GM19351 (cell line): ENCODE measurements at regions not wholly inside any gene's neighbourhood (a gene's known extent, or its start where the extent isn't known, plus 50 kb on each side); places are given as distances from the start of the nearest gene placed in this dataset.

Experiments
- ATAC-seq: cut with Tn5 transposase; IDR thresholded peaks from one replicate; pipeline ENCODE4 v1.9.1; 2021; ENCODE audit warnings: mild to moderate bottlenecking, moderate library complexity; ENCODE audit not compliant: unreplicated experiment

DNA sequence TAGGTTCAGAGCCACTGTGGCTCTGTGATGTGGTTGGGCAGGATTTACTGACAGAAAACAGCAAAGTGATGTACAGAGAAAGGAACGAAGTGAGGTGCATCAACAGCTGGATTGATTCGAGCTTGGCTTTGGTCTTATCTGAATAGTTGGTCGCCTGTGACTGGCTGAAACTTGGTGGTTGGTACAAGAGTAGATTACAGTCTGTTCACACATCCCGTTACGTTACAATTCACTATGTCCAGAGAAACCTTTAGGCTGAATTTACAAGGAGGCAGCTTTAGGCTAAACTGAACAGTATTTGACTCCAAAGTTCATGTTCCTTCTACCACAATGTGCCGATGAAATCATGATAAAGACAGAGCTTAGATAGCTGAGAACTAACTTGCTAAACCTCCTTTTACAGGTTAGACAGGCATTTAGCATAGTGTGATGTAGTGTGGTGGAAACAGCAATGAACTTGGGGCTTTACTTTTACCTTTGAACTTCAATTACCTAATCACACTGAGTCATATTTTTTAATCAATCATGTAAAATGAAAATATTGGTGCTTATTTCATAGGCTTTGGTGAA is 210.2 kb upstream of the PUM3 start:
- no peak for ATAC-seq

DNA sequence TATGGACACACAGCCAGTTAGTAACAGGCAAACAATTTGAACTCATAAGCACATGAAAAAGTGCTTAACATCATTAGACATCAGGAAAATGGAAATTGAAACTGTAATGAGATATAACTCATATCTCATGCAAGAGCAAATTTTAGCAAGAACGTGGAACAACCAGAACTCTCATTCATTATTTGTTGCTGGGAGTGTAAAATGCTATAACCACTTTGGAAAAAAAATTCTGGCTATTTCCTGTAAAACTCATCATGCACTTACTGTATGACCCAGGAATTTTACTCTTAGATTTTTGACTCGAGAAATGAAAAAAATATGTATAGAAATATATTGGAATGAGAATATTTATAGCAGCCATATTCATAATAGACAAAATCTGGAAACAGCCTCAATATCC is 205.7 kb upstream of the PUM3 start:
- ATAC-seq: no peak

DNA sequence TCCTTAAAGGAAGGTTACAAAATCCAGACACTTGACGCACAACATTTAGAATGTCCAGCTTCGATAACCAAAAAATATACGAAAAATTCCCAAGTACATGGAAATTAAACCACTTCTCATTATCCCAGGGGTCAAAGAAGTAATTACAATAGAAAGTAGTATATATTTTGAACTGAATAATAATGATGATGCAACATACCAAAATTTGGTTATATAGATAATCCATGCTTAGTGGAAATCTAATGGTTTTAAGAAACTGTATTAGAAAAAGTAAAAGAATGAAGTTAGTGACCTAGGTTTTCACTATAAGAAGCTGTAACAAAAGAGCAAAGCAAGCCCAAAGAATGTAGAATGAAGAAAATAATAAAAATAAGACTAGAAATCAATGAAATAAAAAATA is 204.0 kb upstream of the PUM3 start:
- ATAC-seq: no peak

- no peak for ATAC-seq
Measured at GRCh38 chr9:3045153-3045552, 201.3 kb upstream of the PUM3 start.

DNA sequence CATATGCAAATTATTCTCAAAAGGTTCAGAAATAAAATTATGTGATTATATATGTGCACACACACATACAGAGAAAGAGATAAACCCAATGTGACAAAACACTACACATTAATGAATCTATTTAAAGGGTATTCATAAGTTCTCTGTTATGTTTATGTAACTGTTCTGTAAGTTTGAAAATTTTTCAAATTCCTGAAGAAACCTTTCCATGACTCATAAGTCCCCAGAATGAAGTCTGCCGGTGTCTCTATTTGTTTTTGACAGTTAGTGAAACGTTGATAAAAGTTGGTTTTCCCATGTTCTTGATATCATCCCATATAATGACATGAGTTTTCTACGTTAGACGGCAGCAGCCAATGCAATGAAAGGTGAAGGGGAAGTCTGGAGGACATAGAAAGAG is 199.5 kb upstream of the PUM3 start:
- ATAC-seq: no peak

DNA sequence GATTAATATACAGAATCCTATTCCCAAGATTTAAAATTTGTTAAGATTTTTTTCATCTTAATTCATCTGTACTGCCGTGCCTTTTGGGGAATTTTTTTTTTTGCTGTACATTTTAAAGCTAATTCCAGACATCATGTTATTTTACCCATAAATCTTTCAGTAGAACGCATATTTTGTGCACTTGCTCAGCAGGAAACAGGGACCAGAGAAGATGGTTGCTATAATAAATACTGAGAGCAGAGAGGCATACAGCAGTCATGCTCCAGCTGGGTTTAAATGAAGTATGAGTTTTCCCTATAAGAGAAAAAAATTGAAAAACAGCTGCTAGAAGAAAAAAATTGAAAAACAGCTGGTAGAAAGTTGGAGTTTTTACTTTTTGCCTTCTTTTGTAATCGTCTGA is 196.9 kb upstream of the PUM3 start:
- no peak for ATAC-seq

- no peak for ATAC-seq
Measured at GRCh38 chr9:3036333-3036700, 192.4 kb upstream of the PUM3 start.

- no peak for ATAC-seq
Measured at GRCh38 chr9:3035579-3036332, 191.9 kb upstream of the PUM3 start.

DNA sequence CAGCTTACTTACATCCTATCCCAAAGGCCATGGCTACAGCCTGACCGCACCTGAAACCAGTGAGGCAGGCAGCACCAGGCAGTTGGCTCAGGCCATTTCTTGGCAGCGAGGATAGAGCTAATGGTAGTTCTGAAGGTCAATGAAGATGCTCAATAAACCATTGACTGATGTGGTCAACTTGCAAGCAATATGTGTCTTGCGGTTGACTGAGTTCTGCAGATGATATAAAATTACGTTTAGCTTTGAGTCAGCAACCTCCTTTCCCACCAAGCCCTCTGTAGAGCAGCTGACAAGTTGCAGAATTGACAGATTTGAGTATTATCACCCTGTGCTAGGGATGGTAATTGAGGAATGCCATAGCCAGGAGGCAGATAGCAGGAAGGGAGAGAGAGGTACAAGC is 189.0 kb upstream of the PUM3 start:
- peak; percentile 88 for ATAC-seq

DNA sequence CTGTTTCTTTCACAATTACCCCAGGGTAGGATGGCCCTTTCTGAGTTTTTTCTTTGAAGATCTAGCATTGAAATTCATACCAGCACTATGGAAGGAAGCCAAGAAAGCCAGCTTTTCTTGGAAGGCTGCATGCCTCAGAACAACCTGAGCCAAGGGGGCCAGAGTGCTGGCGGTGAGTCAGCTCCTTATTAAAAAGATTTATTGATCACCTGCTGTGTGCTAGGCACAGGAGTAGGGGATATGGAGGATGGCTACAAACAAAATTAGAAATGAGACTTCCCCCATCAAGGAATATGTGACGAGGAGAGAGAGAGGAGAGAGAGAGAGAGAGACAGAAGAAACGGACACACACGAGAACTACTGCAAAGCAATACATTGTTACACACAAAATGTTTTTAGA is 184.6 kb upstream of the PUM3 start:
- no peak for ATAC-seq

DNA sequence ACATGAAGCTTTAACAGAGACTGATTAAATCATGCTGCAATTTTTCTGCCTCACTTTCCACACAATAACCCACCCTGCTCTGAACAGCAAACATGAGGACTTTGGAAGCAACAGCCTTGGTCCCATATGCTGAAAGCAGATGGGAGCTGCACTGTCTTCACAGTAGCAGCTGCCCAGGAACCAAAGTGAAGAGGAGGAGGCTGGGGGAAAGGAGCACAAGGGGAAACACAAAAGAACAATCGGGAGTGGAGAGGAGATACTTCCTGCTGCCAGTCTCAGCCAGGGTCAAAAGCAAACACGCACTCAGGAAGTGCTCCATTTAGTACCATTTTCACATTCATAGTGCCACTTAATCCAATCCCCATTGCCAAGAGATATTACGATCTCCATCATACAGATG is 183.3 kb upstream of the PUM3 start:
- ATAC-seq: no peak

DNA sequence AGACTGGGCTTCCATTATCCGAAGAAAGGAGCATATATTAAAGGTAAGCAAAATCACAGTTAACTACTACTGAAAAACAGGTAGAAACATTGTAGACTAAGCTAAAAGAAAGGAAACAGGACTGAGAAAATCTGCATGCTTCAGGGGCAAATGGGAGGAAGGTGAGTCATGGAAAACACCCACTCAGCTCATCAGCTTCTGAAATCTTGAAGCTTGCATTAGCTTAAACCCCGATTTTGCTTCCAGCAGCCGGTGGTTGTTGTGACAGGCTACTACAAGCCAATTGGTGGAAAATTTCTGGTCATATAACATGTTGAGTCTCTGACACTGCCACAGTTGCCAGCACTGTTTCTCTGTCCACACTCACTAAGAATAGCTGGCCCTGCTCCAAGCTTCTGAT is 179.6 kb upstream of the PUM3 start:
- ATAC-seq: no peak

GRCh38 chr9:3018691-3019230 is 174.9 kb upstream of the PUM3 start:
- no peak for ATAC-seq

DNA sequence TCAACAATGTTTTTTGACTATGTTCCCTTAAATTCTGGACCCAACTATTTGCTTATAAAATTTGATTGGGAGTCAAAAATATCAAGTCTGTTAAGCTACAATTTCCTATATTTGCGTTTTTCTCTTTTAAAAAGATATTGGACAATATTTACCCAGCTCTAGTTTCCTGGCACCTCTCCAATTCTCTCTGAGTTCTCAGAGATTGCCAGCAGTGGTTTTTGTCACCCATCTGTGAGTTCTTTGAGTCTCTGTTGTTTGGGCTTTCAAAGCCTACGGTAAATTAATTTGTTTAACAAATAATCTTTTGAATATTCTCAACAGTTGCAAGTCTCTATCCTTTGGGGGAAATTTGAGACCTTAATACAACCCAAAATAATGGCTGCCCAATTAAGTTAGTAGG is 174.2 kb upstream of the PUM3 start:
- no peak for ATAC-seq

- ATAC-seq: no peak
Measured at GRCh38 chr9:3014178-3014577, 170.3 kb upstream of the PUM3 start.

DNA sequence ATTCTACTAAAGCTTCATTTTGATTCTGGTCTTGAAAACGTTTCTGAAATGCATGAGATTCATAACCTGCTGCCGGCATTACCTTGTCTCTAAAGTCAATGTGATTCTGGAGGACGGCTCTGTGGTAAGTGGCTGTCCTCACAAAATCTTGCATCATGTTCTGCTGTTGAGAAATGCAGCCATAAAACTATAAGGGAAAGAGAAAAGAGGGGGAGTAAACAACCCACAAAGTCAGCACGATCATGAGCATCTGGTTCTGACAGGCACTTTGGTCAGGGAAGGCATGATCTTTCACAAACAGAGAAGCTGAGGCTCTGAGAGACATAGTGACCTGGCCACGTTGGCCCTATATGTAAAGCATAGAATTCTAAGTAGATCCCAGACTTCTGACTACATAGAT is 168.9 kb upstream of the PUM3 start:
- no peak for ATAC-seq

DNA sequence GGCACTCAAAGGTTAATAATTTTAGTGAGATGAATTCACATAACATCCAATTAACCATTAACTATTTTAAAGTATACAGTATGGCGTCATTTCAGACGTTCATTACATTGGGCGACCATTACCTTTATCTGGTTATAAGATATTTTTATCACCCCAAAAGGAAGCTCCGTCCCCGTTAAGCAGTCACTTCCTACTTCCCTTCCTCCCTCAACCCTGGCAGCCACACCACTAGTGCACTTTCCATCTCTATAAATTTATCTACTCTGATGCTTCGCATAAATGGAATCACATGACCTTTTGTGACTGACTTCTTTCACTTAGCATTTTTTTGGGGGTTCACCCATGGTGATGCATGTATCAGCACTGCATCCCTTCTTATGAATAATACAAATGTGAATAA is 168.3 kb upstream of the PUM3 start:
- no peak for ATAC-seq

DNA sequence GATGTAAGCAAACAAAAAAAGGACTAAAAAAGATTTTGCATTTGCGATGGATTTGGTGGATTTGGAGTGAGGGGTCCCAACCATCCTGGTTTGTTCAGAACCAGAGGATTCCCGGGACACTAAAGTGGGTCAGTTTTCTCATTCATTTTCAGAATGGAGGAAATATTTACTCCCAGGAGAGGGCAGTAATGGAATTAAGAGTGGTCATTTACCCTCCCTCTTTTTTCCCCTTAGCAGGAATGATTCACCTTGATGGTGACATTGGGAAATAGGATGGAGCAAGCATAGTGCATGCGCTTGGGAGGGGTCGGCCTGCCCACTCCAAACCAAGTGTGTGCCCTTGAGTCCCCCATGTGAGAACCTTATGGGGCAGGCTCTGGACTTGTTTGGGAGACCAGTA is 164.2 kb upstream of the PUM3 start:
- no peak for ATAC-seq

DNA sequence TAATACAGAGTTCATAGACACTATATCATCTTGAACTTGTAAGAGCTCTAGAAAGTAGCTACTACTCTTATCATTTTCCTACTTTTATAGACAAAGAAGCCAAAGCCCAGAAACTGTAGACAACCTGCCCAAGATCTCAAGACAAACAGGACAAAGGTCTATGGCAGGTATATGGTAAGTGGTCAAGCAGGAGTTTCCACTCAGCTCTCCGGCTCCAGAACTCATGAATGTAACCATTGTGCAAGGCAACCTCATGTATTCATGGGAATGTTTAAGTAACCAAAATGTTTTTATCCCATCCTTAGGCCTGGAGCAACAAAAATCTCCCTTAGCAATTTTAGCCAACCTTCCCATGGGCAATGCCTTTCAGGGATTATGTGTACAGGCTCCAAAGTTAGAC is 163.4 kb upstream of the PUM3 start:
- no peak for ATAC-seq

DNA sequence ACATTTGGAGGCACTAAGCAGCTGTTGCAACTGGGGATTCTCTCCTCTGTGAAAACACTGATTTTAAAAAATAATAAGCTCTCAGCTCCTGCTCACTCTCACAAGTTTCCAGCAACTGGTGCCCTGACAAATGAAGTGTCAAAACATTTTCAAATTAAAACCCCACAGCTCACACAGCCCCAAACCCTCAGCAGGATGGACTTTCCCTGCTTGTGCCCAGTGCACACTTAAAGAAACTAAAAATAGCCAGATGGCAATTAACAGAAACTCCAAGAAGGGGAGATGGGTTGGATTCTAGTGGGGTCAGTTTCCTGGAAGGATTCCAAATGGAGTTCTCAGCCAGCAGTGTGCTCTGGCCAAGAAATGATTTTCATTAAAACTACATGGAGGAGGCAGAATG is 163.0 kb upstream of the PUM3 start:
- ATAC-seq: no peak

DNA sequence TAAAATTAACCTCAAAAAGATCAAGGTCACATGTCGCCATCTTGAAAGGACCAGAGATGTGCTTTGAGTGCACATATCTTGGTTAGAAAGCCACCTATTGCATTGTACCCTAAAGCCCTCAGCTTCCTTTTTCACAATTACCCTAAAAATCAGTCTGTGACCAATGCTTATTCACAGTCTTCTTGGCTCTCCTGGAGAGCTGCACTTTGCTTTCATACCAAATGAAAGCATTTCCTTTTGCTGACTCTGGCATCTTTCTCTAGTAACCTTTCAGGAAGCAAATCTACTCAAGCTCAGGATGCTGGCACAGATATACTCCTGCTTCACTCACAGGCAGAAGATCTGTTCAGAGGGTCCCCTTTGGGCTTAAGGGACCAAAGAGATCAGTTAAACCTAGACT is 160.7 kb upstream of the PUM3 start:
- ATAC-seq: no peak

DNA sequence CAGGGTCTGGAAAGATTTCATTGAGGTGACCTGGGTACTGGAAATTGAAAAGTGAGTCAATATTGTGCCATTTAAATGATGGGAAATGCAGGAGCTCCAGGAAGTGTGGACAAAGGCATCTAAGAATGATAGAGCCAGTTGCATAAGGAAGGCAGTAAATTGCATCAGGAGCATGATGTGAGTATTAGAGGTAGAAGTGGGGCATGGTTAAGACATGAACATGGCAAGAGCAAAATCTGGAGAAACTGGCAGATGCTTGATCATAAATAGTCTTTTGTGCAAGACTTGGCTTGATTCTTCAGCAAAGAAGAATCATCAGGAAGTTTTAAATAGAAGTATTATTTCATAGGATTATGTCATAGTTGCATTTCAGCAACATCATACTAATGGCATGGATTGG is 157.4 kb upstream of the PUM3 start:
- ATAC-seq: no peak

DNA sequence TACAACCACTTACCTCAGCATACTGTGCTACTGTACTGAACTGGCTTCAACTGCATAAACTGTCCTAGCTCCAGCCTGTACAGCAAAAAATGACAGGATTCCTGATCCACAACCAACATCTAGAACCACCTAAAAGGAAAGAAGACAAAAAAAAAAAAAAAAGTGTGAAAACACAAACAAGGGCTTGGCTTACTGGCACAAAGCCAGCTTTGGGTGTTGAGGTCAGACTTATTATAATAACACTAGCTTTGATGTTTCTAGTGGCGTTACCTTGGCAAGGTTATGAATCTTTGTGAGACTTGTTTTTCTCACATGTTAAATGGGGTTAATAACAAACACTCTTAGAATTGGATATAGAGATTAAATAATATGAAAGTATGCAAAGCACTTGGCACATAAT is 148.5 kb upstream of the PUM3 start:
- ATAC-seq: no peak
